ENCODE measurements at regions not wholly inside any gene's neighbourhood (a gene's known extent, or its start where the extent isn't known, plus 50 kb on each side); places are given as distances from the start of the nearest gene placed in this dataset.

DNA sequence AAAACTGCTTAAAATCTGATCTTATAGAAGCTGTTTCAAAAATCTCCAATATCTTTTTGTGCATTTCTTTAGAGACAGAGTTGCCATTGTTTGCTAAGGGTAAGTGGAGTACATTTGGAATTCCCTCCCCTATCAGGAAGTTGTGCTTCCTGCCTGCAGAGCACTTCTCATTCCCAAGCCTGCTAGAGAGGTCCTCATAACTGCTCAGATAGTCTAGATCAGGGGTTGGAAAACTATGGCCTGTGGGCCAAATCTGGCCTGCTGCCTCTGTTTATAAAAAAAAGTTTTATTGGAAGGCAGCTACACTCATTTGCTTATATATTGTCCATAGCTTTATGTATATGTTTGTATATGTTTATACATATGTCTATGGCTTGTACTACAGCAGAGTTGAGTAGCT lies 333.7 kb upstream of the PROK2 start:
- TF ChIP-seq, protein P1, sequence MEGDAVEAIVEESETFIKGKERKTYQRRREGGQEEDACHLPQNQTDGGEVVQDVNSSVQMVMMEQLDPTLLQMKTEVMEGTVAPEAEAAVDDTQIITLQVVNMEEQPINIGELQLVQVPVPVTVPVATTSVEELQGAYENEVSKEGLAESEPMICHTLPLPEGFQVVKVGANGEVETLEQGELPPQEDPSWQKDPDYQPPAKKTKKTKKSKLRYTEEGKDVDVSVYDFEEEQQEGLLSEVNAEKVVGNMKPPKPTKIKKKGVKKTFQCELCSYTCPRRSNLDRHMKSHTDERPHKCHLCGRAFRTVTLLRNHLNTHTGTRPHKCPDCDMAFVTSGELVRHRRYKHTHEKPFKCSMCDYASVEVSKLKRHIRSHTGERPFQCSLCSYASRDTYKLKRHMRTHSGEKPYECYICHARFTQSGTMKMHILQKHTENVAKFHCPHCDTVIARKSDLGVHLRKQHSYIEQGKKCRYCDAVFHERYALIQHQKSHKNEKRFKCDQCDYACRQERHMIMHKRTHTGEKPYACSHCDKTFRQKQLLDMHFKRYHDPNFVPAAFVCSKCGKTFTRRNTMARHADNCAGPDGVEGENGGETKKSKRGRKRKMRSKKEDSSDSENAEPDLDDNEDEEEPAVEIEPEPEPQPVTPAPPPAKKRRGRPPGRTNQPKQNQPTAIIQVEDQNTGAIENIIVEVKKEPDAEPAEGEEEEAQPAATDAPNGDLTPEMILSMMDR (IDR thresholded peaks at IDR 0.05) = no peak
- no peak for DNase-seq (ENCODE audit: low spot score)

DNA sequence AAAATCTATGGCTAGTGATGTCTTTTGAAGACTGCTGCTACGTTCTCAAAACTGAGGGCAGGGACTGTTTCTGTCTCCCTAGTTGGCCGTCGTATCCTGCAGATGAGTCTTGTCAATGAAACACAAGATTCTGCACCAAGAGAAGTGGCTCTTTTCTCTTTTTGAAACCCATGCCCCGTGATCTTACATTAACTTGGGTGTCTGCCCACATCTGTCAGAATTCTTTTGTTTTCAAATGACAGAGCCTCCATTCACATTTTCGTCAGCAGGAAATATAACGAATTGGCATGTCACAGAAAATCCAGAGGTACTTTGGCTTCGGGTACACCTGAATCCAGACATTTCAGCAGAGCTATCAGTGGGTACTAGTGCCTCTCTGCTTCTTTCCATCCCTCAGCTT lies 331.3 kb upstream of the PROK2 start:
- H3K4me1 ChIP-seq = peaks cover 0 to 4% of the 10 kb centered on the region in 2 donors
- no peak overlapping the region for H3K4me3 ChIP-seq
- no peak for DNase-seq (ENCODE audit: low spot score)
- H3K27me3 ChIP-seq = no peaks in the 10 kb centered on the region
- H3K9me3 ChIP-seq = no peaks in the 10 kb centered on the region
- TF ChIP-seq, protein P1 (IDR thresholded peaks at IDR 0.05) = no peak
- H3K36me3 ChIP-seq = no peaks in the 10 kb centered on the region
- no peak overlapping the region for H3K27ac ChIP-seq

More for the DNA sequence above, 333.7 kb upstream of the PROK2 start:
- Histone ChIP-seq H3K27ac (no peak overlapping the region), H3K4me3 (no peak overlapping the region), H3K4me1 (no peaks in the 10 kb centered on the region), H3K9me3 (no peaks in the 10 kb centered on the region), H3K36me3 (no peaks in the 10 kb centered on the region), H3K27me3 (no peaks in the 10 kb centered on the region)

DNA sequence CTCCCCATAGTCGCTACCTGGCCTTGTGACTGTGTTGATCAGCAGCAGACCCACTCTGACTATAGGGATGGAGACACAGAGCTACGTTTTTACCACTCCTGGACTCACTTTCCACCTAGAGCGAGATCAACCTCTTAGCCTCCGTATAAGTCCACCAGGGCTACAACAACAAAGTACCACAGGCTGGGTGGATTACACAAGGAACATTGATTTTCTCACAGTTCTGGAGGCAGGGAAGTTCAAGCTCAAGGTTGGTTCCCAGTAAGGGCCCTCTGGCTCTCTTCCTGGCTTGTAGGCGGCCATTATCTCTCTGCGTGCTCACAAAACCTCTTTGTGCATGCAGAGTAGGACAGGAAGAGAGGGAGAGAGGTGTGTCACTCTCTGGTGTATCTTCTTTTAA lies 330.4 kb upstream of the PROK2 start:
- Histone ChIP-seq H3K4me3 (no peak overlapping the region), H3K27me3 (no peaks in the 10 kb centered on the region), H3K4me1 (peaks cover 0 to 4% of the 10 kb centered on the region in 2 donors), H3K9me3 (no peaks in the 10 kb centered on the region), H3K27ac (no peak overlapping the region), H3K36me3 (no peaks in the 10 kb centered on the region)
- no peak for DNase-seq (ENCODE audit: low spot score)
- TF ChIP-seq, protein P1 (IDR thresholded peaks at IDR 0.05) = no peak

DNA sequence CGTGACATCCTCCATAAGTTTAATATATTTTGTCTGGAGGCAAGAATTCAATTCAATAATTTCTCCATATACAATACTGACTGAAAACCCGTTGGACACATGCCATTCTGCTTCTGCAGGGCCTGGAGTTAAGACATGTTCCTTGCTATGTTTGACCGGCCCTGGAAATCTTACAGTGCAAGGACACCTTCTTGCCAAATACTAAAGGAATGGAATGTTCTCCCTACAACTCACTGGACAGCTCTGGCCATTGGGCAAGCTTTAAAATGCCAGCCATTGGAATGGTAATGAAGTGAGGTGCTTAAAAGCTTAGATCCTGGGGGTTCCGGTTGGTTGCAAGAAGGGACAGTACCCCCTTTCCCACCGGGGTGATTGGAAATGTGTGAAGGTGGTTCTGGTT lies 329.8 kb upstream of the PROK2 start:
- H3K9me3 ChIP-seq = no peaks in the 10 kb centered on the region
- DNase-seq (ENCODE audit: low spot score) = no peak
- H3K36me3 ChIP-seq = no peaks in the 10 kb centered on the region
- TF ChIP-seq, protein P1 (IDR thresholded peaks at IDR 0.05) = no peak
- no peak overlapping the region for H3K4me3 ChIP-seq
- peaks cover 0 to 4% of the 10 kb centered on the region in 2 donors for H3K4me1 ChIP-seq
- H3K27me3 ChIP-seq = no peaks in the 10 kb centered on the region
- H3K27ac ChIP-seq = no peak overlapping the region

DNA sequence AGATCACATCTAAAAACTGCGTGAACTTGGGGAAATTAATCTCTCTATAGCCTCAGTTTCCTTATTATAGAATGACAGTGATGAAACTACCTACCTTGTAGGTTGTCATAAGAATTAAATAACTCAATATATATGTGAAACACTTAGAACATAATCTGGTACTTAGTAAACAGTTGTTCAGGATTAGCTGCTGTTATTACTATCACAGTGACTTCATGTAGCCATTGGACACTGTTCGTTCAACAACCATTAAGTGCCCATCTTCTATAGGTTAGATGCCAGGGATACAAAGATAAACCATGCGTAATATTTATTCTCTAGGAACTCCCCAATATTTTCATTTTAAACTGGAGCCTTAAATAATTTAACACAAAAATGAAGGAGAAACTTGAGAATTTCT lies 329.0 kb upstream of the PROK2 start:
- no peak overlapping the region for H3K4me3 ChIP-seq
- no peak for DNase-seq (ENCODE audit: low spot score)
- no peak overlapping the region for H3K27ac ChIP-seq
- TF ChIP-seq, protein P1 (IDR thresholded peaks at IDR 0.05) = no peak
- no peaks in the 10 kb centered on the region for H3K36me3 ChIP-seq
- H3K4me1 ChIP-seq = peaks cover 0 to 4% of the 10 kb centered on the region in 2 donors
- H3K9me3 ChIP-seq = no peaks in the 10 kb centered on the region
- no peaks in the 10 kb centered on the region for H3K27me3 ChIP-seq

DNA sequence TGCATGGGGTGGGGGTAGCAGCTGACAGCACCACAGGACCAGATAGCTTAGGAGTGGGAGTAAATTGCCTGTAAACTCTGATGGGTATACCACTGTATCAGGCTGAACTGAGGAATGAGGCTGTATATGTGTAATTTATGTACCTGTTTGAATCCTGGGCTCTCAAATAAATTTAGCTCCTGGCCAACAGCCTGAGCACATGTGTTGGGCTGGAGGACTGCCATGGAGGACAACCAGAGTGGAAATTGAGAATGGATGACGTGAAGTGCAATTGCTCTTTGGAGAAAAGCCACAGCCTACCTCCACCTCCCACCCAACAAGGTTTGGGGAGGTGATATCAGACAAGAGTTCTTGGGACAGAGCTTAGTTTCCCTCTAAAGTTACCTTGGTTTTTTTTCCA lies 328.6 kb upstream of the PROK2 start:
- no peak overlapping the region for H3K4me3 ChIP-seq
- no peaks in the 10 kb centered on the region for H3K9me3 ChIP-seq
- TF ChIP-seq, protein P1 (IDR thresholded peaks at IDR 0.05) = no peak
- H3K4me1 ChIP-seq = peaks cover 0 to 4% of the 10 kb centered on the region in 2 donors
- no peaks in the 10 kb centered on the region for H3K27me3 ChIP-seq
- DNase-seq (ENCODE audit: low spot score) = no peak
- no peak overlapping the region for H3K27ac ChIP-seq
- H3K36me3 ChIP-seq = no peaks in the 10 kb centered on the region

Measured in right atrium auricular region (tissue), 2 donors.